Endothelial cell of hepatic sinusoid (primary cell): ENCODE measurements at regions not wholly inside any gene's neighbourhood (a gene's known extent, or its start where the extent isn't known, plus 50 kb on each side); places are given as distances from the start of the nearest gene placed in this dataset.
"Not testable (repeated sequence)": the region's sequence is repeated elsewhere in the genome, so short reads cannot be mapped to it uniquely, and the experiment has no call there.

Source experiments
- in situ Hi-C: cut with HindIII; loops from 2 replicates; pipeline ENCODE4 v1.10.0; 2017; ENCODE audit warnings: low sequenced_read_pairs

GRCh38 chr2:8115966-8116365 lies 565.9 kb upstream of the ID2 start:
- in situ Hi-C loops = no loop called here

- in situ Hi-C loops = no loop called here
These were observed 565.2 kb upstream of the ID2 start for GRCh38 chr2:8116661-8117060.

GRCh38 chr2:8118940-8119781 lies 562.7 kb upstream of the ID2 start:
- in situ Hi-C loops = no loop called here

- in situ Hi-C loops = no loop called here
These were observed 561.9 kb upstream of the ID2 start for GRCh38 chr2:8119782-8120505.

- in situ Hi-C loops = no loop called here
These were observed 561.4 kb upstream of the ID2 start for GRCh38 chr2:8120506-8120860.

GRCh38 chr2:8121022-8121825 lies 560.6 kb upstream of the ID2 start:
- in situ Hi-C loops = no loop called here

- in situ Hi-C loops = no loop called here
These were observed 559.9 kb upstream of the ID2 start for GRCh38 chr2:8121826-8122513.

GRCh38 chr2:8122520-8122919 lies 559.3 kb upstream of the ID2 start:
- in situ Hi-C loops = no loop called here

GRCh38 chr2:8123464-8123863 lies 558.4 kb upstream of the ID2 start:
- in situ Hi-C loops = no loop called here

GRCh38 chr2:8125741-8126711 lies 555.8 kb upstream of the ID2 start:
- in situ Hi-C loops = no loop called here

- in situ Hi-C loops = no loop called here
These were observed 555.1 kb upstream of the ID2 start for GRCh38 chr2:8126783-8127182.

GRCh38 chr2:8131423-8131822 lies 550.4 kb upstream of the ID2 start:
- in situ Hi-C loops = not testable (repeated sequence)

- in situ Hi-C loops = no loop called here
These were observed 549.5 kb upstream of the ID2 start for GRCh38 chr2:8132351-8132831.

GRCh38 chr2:8132879-8133278 lies 549.0 kb upstream of the ID2 start:
- in situ Hi-C loops = no loop called here

GRCh38 chr2:8133363-8133762 lies 548.5 kb upstream of the ID2 start:
- in situ Hi-C loops = no loop called here

GRCh38 chr2:8133913-8134472 lies 547.9 kb upstream of the ID2 start:
- in situ Hi-C loops = no loop called here

- in situ Hi-C loops = no loop called here
These were observed 547.4 kb upstream of the ID2 start for GRCh38 chr2:8134473-8134932.

GRCh38 chr2:8134985-8135682 lies 546.7 kb upstream of the ID2 start:
- in situ Hi-C loops = no loop called here

- in situ Hi-C loops = no loop called here
These were observed 544.1 kb upstream of the ID2 start for GRCh38 chr2:8137801-8138200.
